SK-N-MC (cell line): ENCODE measurements at regions not wholly inside any gene's neighbourhood (a gene's known extent, or its start where the extent isn't known, plus 50 kb on each side); places are given as distances from the start of the nearest gene placed in this dataset.

Experiments used
- EZH2 ChIP-seq: fragments of 200-600 bp; sonication (generic); IDR thresholded peaks from one replicate; pipeline ENCODE4 v1.6.1; 2017; ENCODE audit warnings: antibody characterized with exemption
- POLR2AphosphoS5 ChIP-seq: IDR thresholded peaks from 2 replicates; pipeline ENCODE4 v1.6.1; 2012; ENCODE audit warnings: mild to moderate bottlenecking, low read depth, low read length, borderline replicate concordance

DNA sequence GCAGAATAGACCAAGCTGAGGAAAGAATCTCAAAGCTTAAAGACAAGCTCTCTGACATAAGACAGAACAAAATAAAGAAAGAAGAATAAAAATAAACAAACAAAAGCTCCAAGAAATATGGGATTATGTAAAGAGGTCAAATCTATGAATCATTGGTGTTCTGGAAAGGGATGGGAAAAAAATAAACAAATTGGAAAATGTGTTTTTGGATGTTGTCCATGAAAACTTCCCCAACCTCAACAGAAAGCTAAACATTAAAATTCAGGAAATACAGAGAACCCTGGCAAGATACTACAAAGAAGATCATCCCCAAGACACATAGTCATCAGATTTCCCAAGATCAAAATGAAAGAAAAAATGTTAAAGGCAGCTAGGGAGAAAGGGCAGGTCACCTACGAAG is 662.0 kb upstream of the CDH18 start:
- TF ChIP-seq EZH2 (no peak), POLR2AphosphoS5 (no peak)
